ENCODE measurements at regions not wholly inside any gene's neighbourhood (a gene's known extent, or its start where the extent isn't known, plus 50 kb on each side); places are given as distances from the start of the nearest gene placed in this dataset.

GRCh38 chr6:119917186-119917585, 567.6 kb upstream of the MAN1A1 start:
- no peaks in the 10 kb centered on the region for H3K36me3 ChIP-seq (ENCODE audit: control insufficient read depth, insufficient read depth, low read length, severe bottlenecking)

GRCh38 chr6:119915971-119916370, 566.4 kb upstream of the MAN1A1 start:
- peaks cover 2% of the 10 kb centered on the region for H3K9me3 ChIP-seq (ENCODE audit: control insufficient read depth, low read length)
- no peaks in the 10 kb centered on the region for H3K27me3 ChIP-seq (replicated peaks; ENCODE audit: control insufficient read depth, insufficient read depth, low read length)
- H3K36me3 ChIP-seq (ENCODE audit: control insufficient read depth, insufficient read depth, low read length, severe bottlenecking), result no peaks in the 10 kb centered on the region
- no peak overlapping the region for H3K4me3 ChIP-seq (ENCODE audit: low read length)
- H3K4me1 ChIP-seq (ENCODE audit: control insufficient read depth, insufficient read depth, low read length), result no peaks in the 10 kb centered on the region
- DNase-seq (ENCODE audit: low read depth), result no peak
- H3K9ac ChIP-seq (ENCODE audit: low read length), result no peak overlapping the region

More at GRCh38 chr6:119917186-119917585, 567.6 kb upstream of the MAN1A1 start:
- Histone ChIP-seq H3K9me3 (ENCODE audit: control insufficient read depth, low read length) (peaks cover 14% of the 10 kb centered on the region), H3K4me3 (ENCODE audit: low read length) (no peak overlapping the region), H3K27me3 (replicated peaks; ENCODE audit: control insufficient read depth, insufficient read depth, low read length) (no peaks in the 10 kb centered on the region), H3K4me1 (ENCODE audit: control insufficient read depth, insufficient read depth, low read length) (no peaks in the 10 kb centered on the region), H3K9ac (ENCODE audit: low read length) (no peak overlapping the region)
- no peak for DNase-seq (ENCODE audit: low read depth)

GRCh38 chr6:119908157-119908556, 558.6 kb upstream of the MAN1A1 start:
- Histone ChIP-seq H3K36me3 (ENCODE audit: control insufficient read depth, insufficient read depth, low read length, severe bottlenecking) (no peaks in the 10 kb centered on the region), H3K4me3 (ENCODE audit: low read length) (no peak overlapping the region), H3K4me1 (ENCODE audit: control insufficient read depth, insufficient read depth, low read length) (no peaks in the 10 kb centered on the region), H3K9me3 (ENCODE audit: control insufficient read depth, low read length) (peaks cover 5% of the 10 kb centered on the region), H3K9ac (ENCODE audit: low read length) (no peak overlapping the region), H3K27me3 (replicated peaks; ENCODE audit: control insufficient read depth, insufficient read depth, low read length) (no peaks in the 10 kb centered on the region)
- no peak for DNase-seq (ENCODE audit: low read depth)

- DNase-seq (ENCODE audit: low read depth), result no peak
- Histone ChIP-seq H3K9me3 (ENCODE audit: control insufficient read depth, low read length) (no peaks in the 10 kb centered on the region), H3K4me1 (ENCODE audit: control insufficient read depth, insufficient read depth, low read length) (no peaks in the 10 kb centered on the region), H3K36me3 (ENCODE audit: control insufficient read depth, insufficient read depth, low read length, severe bottlenecking) (no peaks in the 10 kb centered on the region), H3K27me3 (replicated peaks; ENCODE audit: control insufficient read depth, insufficient read depth, low read length) (no peaks in the 10 kb centered on the region), H3K9ac (ENCODE audit: low read length) (no peak overlapping the region), H3K4me3 (ENCODE audit: low read length) (no peak overlapping the region)
These were observed 553.1 kb upstream of the MAN1A1 start for GRCh38 chr6:119902681-119903080.

- no peaks in the 10 kb centered on the region for H3K36me3 ChIP-seq (ENCODE audit: control insufficient read depth, insufficient read depth, low read length, severe bottlenecking)
- H3K9ac ChIP-seq (ENCODE audit: low read length), result no peak overlapping the region
- H3K9me3 ChIP-seq (ENCODE audit: control insufficient read depth, low read length), result no peaks in the 10 kb centered on the region
- no peaks in the 10 kb centered on the region for H3K4me1 ChIP-seq (ENCODE audit: control insufficient read depth, insufficient read depth, low read length)
- no peak overlapping the region for H3K4me3 ChIP-seq (ENCODE audit: low read length)
- no peak for DNase-seq (ENCODE audit: low read depth)
- H3K27me3 ChIP-seq (replicated peaks; ENCODE audit: control insufficient read depth, insufficient read depth, low read length), result no peaks in the 10 kb centered on the region
These were observed 547.2 kb upstream of the MAN1A1 start for GRCh38 chr6:119896806-119897205.

- Histone ChIP-seq H3K4me1 (ENCODE audit: control insufficient read depth, insufficient read depth, low read length) (no peaks in the 10 kb centered on the region), H3K4me3 (ENCODE audit: low read length) (no peak overlapping the region), H3K36me3 (ENCODE audit: control insufficient read depth, insufficient read depth, low read length, severe bottlenecking) (no peaks in the 10 kb centered on the region), H3K9ac (ENCODE audit: low read length) (no peak overlapping the region), H3K9me3 (ENCODE audit: control insufficient read depth, low read length) (no peaks in the 10 kb centered on the region), H3K27me3 (replicated peaks; ENCODE audit: control insufficient read depth, insufficient read depth, low read length) (no peaks in the 10 kb centered on the region)
- no peak for DNase-seq (ENCODE audit: low read depth)
These were observed 546.1 kb upstream of the MAN1A1 start for GRCh38 chr6:119895626-119896025.

- H3K4me3 ChIP-seq (ENCODE audit: low read length), result no peak overlapping the region
- no peak for DNase-seq (ENCODE audit: low read depth)
- no peaks in the 10 kb centered on the region for H3K9me3 ChIP-seq (ENCODE audit: control insufficient read depth, low read length)
- no peaks in the 10 kb centered on the region for H3K27me3 ChIP-seq (replicated peaks; ENCODE audit: control insufficient read depth, insufficient read depth, low read length)
- no peak overlapping the region for H3K9ac ChIP-seq (ENCODE audit: low read length)
- H3K36me3 ChIP-seq (ENCODE audit: control insufficient read depth, insufficient read depth, low read length, severe bottlenecking), result no peaks in the 10 kb centered on the region
- H3K4me1 ChIP-seq (ENCODE audit: control insufficient read depth, insufficient read depth, low read length), result no peaks in the 10 kb centered on the region
These were observed 545.2 kb upstream of the MAN1A1 start for GRCh38 chr6:119894811-119895210.

- Histone ChIP-seq H3K9ac (ENCODE audit: low read length) (no peak overlapping the region), H3K27me3 (replicated peaks; ENCODE audit: control insufficient read depth, insufficient read depth, low read length) (no peaks in the 10 kb centered on the region), H3K9me3 (ENCODE audit: control insufficient read depth, low read length) (no peaks in the 10 kb centered on the region), H3K4me1 (ENCODE audit: control insufficient read depth, insufficient read depth, low read length) (no peaks in the 10 kb centered on the region), H3K4me3 (ENCODE audit: low read length) (no peak overlapping the region), H3K36me3 (ENCODE audit: control insufficient read depth, insufficient read depth, low read length, severe bottlenecking) (no peaks in the 10 kb centered on the region)
- no peak for DNase-seq (ENCODE audit: low read depth)
These were observed 542.1 kb upstream of the MAN1A1 start for GRCh38 chr6:119891644-119892043.

GRCh38 chr6:119891206-119891605, 541.6 kb upstream of the MAN1A1 start:
- no peaks in the 10 kb centered on the region for H3K36me3 ChIP-seq (ENCODE audit: control insufficient read depth, insufficient read depth, low read length, severe bottlenecking)
- no peaks in the 10 kb centered on the region for H3K4me1 ChIP-seq (ENCODE audit: control insufficient read depth, insufficient read depth, low read length)
- no peak overlapping the region for H3K4me3 ChIP-seq (ENCODE audit: low read length)
- no peaks in the 10 kb centered on the region for H3K27me3 ChIP-seq (replicated peaks; ENCODE audit: control insufficient read depth, insufficient read depth, low read length)
- no peak overlapping the region for H3K9ac ChIP-seq (ENCODE audit: low read length)
- DNase-seq (ENCODE audit: low read depth), result no peak
- H3K9me3 ChIP-seq (ENCODE audit: control insufficient read depth, low read length), result no peaks in the 10 kb centered on the region

GRCh38 chr6:119890470-119890869, 540.9 kb upstream of the MAN1A1 start:
- Histone ChIP-seq H3K4me3 (ENCODE audit: low read length) (no peak overlapping the region), H3K36me3 (ENCODE audit: control insufficient read depth, insufficient read depth, low read length, severe bottlenecking) (no peaks in the 10 kb centered on the region), H3K9me3 (ENCODE audit: control insufficient read depth, low read length) (no peaks in the 10 kb centered on the region), H3K27me3 (replicated peaks; ENCODE audit: control insufficient read depth, insufficient read depth, low read length) (no peaks in the 10 kb centered on the region), H3K4me1 (ENCODE audit: control insufficient read depth, insufficient read depth, low read length) (no peaks in the 10 kb centered on the region), H3K9ac (ENCODE audit: low read length) (no peak overlapping the region)
- DNase-seq (ENCODE audit: low read depth), result no peak

GRCh38 chr6:119887666-119888065, 538.1 kb upstream of the MAN1A1 start:
- no peaks in the 10 kb centered on the region for H3K4me1 ChIP-seq (ENCODE audit: control insufficient read depth, insufficient read depth, low read length)
- H3K4me3 ChIP-seq (ENCODE audit: low read length), result no peak overlapping the region

GRCh38 chr6:119881416-119881815, 531.9 kb upstream of the MAN1A1 start:
- Histone ChIP-seq H3K4me1 (ENCODE audit: control insufficient read depth, insufficient read depth, low read length) (no peaks in the 10 kb centered on the region), H3K36me3 (ENCODE audit: control insufficient read depth, insufficient read depth, low read length, severe bottlenecking) (no peaks in the 10 kb centered on the region), H3K9ac (ENCODE audit: low read length) (no peak overlapping the region), H3K9me3 (ENCODE audit: control insufficient read depth, low read length) (no peaks in the 10 kb centered on the region), H3K4me3 (ENCODE audit: low read length) (no peak overlapping the region), H3K27me3 (replicated peaks; ENCODE audit: control insufficient read depth, insufficient read depth, low read length) (no peaks in the 10 kb centered on the region)
- peak; percentile 37 for DNase-seq (ENCODE audit: low read depth)

More at GRCh38 chr6:119887666-119888065, 538.1 kb upstream of the MAN1A1 start:
- DNase-seq (ENCODE audit: low read depth), result no peak
- H3K9me3 ChIP-seq (ENCODE audit: control insufficient read depth, low read length), result no peaks in the 10 kb centered on the region
- no peaks in the 10 kb centered on the region for H3K27me3 ChIP-seq (replicated peaks; ENCODE audit: control insufficient read depth, insufficient read depth, low read length)
- H3K9ac ChIP-seq (ENCODE audit: low read length), result no peak overlapping the region
- H3K36me3 ChIP-seq (ENCODE audit: control insufficient read depth, insufficient read depth, low read length, severe bottlenecking), result no peaks in the 10 kb centered on the region

Measured in adipocyte (in vitro differentiated cells).